Stomach (tissue), 8 donors: ENCODE measurements at regions not wholly inside any gene's neighbourhood (a gene's known extent, or its start where the extent isn't known, plus 50 kb on each side); places are given as distances from the start of the nearest gene placed in this dataset.

Experiments
- DNase-seq, 2 donors: peaks; one replicate each; pipeline versions ENCODE4 v3.0.0 to v3.0.0-alpha.2; 2013 to 2019
- H3K27ac ChIP-seq, 5 donors: fragments of 200-600 bp in 4 of 5; sonication (generic) in 4 of 5; one replicate each; pipeline ENCODE4 v1.5.1; 2013 to 2019; ENCODE audit warnings: mild to moderate bottlenecking in 1 of 5, moderate library complexity in 1 of 5
- H3K27me3 ChIP-seq, 3 donors: fragments of 200-600 bp; sonication (generic); one replicate each; pipeline ENCODE4 v1.5.1; 2017 to 2019; ENCODE audit warnings: mixed run types in 1 of 3
- H3K36me3 ChIP-seq, 4 donors: fragments of 200-600 bp; sonication (generic); 1 replicate in 3 of 4; 2 replicates in 1 of 4; pipeline ENCODE4 v1.5.1; 2016 to 2019
- H3K4me1 ChIP-seq, 4 donors: fragments of 200-600 bp; sonication (generic); one replicate each; pipeline ENCODE4 v1.5.1; 2016 to 2019
- H3K4me3 ChIP-seq, 4 donors: fragments of 200-600 bp; sonication (generic) in 3 of 4; one replicate each; pipeline ENCODE4 v1.5.1; 2016 to 2019; ENCODE audit warnings: mild to moderate bottlenecking in 1 of 4
- H3K9me3 ChIP-seq, 4 donors: fragments of 200-600 bp; sonication (generic); one replicate each; pipeline ENCODE4 v1.5.1; 2016 to 2019
- CTCF ChIP-seq, 7 experiments: fragments of 450-650 bp in 4 of 7; fragments of 200-600 bp in 3 of 7; sonication (generic) in 3 of 7; IDR thresholded peaks; one replicate each; pipeline ENCODE4 v1.5.1; 2016 to 2019; ENCODE audit warnings: antibody characterized with exemption in 7 of 7, control low read depth in 2 of 7, mild to moderate bottlenecking in 1 of 7
- EP300 ChIP-seq: sonication (generic); formaldehyde crosslinking; IDR thresholded peaks from one replicate; pipeline ENCODE4 v1.6.1; 2017; ENCODE audit warnings: antibody characterized with exemption
- POLR2A ChIP-seq, 4 donors: fragments of 450-650 bp; IDR thresholded peaks; one replicate each; pipeline ENCODE4 v1.6.1; 2016; ENCODE audit warnings: antibody characterized with exemption in 4 of 4, control low read depth in 2 of 4, mild to moderate bottlenecking in 1 of 4, moderate library complexity in 1 of 4
- POLR2AphosphoS5 ChIP-seq, 3 donors: sonication (generic); formaldehyde crosslinking; IDR thresholded peaks; one replicate each; pipeline ENCODE4 v1.6.1; 2016; ENCODE audit warnings: antibody characterized with exemption in 3 of 3
- WGBS, 5 donors: extraction: QIAGEN DNeasy Blood & Tissue Kit in 3 of 5; methylation state at CpG; one replicate each; pipeline versions ENCODE4 v1.1.5 to v1.1.7; 2013 to 2018; 5-methylcytosine and 5-hydroxymethylcytosine counted together
- intact Hi-C: fragments of 100-400 bp; cut with DNase I; formaldehyde crosslinking; loops from one replicate; pipeline ENCODE4 v1.15.1; 2023; ENCODE audit warnings: low total_unique reads
- donor health status: healthy with polysubstance abuse.
- donor health status: Bipolar disorder and iron deficiency.
- donor health status: healthy.

GRCh38 chr13:68888832-68889231 lies 1218.8 kb upstream of the ATXN8OS start:
- Histone ChIP-seq H3K27me3 (no peaks in the 10 kb centered on the region), H3K4me3 (no peak overlapping the region), H3K27ac (no peak overlapping the region), H3K9me3 (no peaks in the 10 kb centered on the region), H3K36me3 (no peaks in the 10 kb centered on the region), H3K4me1 (no peaks in the 10 kb centered on the region)
- TF ChIP-seq POLR2AphosphoS5 (IDR thresholded peaks at IDR 0.05), result no peak
- no peak for TF ChIP-seq POLR2A (IDR thresholded peaks at IDR 0.05)
- no peak for TF ChIP-seq CTCF (IDR thresholded peaks at IDR 0.05)
- TF ChIP-seq EP300, result no peak
- intact Hi-C loops, result no loop called here
- DNase-seq, result no peak
- WGBS, 5 donors, result 72 to 90% (median 80%) methylated on average over 4 of the region's 4 CpGs

- Histone ChIP-seq H3K9me3 (peaks cover 0 to 4% (median 0%) of the 10 kb centered on the region in 4 donors), H3K4me3 (no peak overlapping the region), H3K27me3 (no peaks in the 10 kb centered on the region), H3K27ac (no peak overlapping the region), H3K36me3 (no peaks in the 10 kb centered on the region), H3K4me1 (no peaks in the 10 kb centered on the region)
- 89 to 93% (median 90%) methylated on average over 2 of the region's 2 CpGs for WGBS, 5 donors
- no peak for DNase-seq
- no peak for TF ChIP-seq POLR2AphosphoS5 (IDR thresholded peaks at IDR 0.05)
- no peak for TF ChIP-seq POLR2A (IDR thresholded peaks at IDR 0.05)
- TF ChIP-seq CTCF (IDR thresholded peaks at IDR 0.05), result no peak
- TF ChIP-seq EP300, result no peak
- intact Hi-C loops, result no loop called here
These were observed 1235.3 kb upstream of the ATXN8OS start for GRCh38 chr13:68872338-68872737.

GRCh38 chr13:68851026-68851425 lies 1256.6 kb upstream of the ATXN8OS start:
- H3K36me3 ChIP-seq, result no peaks in the 10 kb centered on the region
- peaks cover 0 to 3% (median 2%) of the 10 kb centered on the region in 4 donors for H3K9me3 ChIP-seq
- no peak for TF ChIP-seq EP300
- TF ChIP-seq CTCF (IDR thresholded peaks at IDR 0.05), result no peak
- TF ChIP-seq POLR2AphosphoS5 (IDR thresholded peaks at IDR 0.05), result no peak
- TF ChIP-seq POLR2A (IDR thresholded peaks at IDR 0.05), result no peak
- no peak overlapping the region for H3K27ac ChIP-seq
- no peak for DNase-seq
- intact Hi-C loops, result no loop called here
- 22 to 47% (median 30%) methylated on average over 1 of the region's 1 CpG for WGBS, 5 donors
- no peaks in the 10 kb centered on the region for H3K27me3 ChIP-seq
- no peaks in the 10 kb centered on the region for H3K4me1 ChIP-seq
- no peak overlapping the region for H3K4me3 ChIP-seq

GRCh38 chr13:68850160-68850559 lies 1257.5 kb upstream of the ATXN8OS start:
- WGBS, 5 donors, result 51 to 72% (median 64%) methylated on average over 3 of the region's 3 CpGs
- DNase-seq, result no peak

GRCh38 chr13:68846663-68847062 lies 1261.0 kb upstream of the ATXN8OS start:
- intact Hi-C loops, result no loop called here
- 44 to 75% (median 54%) methylated on average over 1 of the region's 1 CpG for WGBS, 5 donors
- TF ChIP-seq POLR2AphosphoS5 (IDR thresholded peaks at IDR 0.05), result no peak
- no peak for TF ChIP-seq CTCF (IDR thresholded peaks at IDR 0.05)
- TF ChIP-seq POLR2A (IDR thresholded peaks at IDR 0.05), result no peak
- no peak for TF ChIP-seq EP300

More at GRCh38 chr13:68850160-68850559, 1257.5 kb upstream of the ATXN8OS start:
- H3K9me3 ChIP-seq, result peaks cover 0 to 12% (median 8%) of the 10 kb centered on the region in 4 donors
- H3K27me3 ChIP-seq, result no peaks in the 10 kb centered on the region
- no peak overlapping the region for H3K27ac ChIP-seq
- H3K4me1 ChIP-seq, result no peaks in the 10 kb centered on the region
- TF ChIP-seq EP300 (no peak), POLR2A (IDR thresholded peaks at IDR 0.05) (no peak)
- intact Hi-C loops, result no loop called here
- H3K4me3 ChIP-seq, result no peak overlapping the region
- no peaks in the 10 kb centered on the region for H3K36me3 ChIP-seq

More at GRCh38 chr13:68846663-68847062, 1261.0 kb upstream of the ATXN8OS start:
- Histone ChIP-seq H3K36me3 (no peaks in the 10 kb centered on the region), H3K4me3 (no peak overlapping the region), H3K9me3 (peaks cover 0 to 16% (median 8%) of the 10 kb centered on the region in 4 donors), H3K27ac (no peak overlapping the region), H3K4me1 (no peaks in the 10 kb centered on the region), H3K27me3 (no peaks in the 10 kb centered on the region)
- DNase-seq, result no peak
